Osteocyte (in vitro differentiated cells): ENCODE measurements at regions not wholly inside any gene's neighbourhood (a gene's known extent, or its start where the extent isn't known, plus 50 kb on each side); places are given as distances from the start of the nearest gene placed in this dataset.

Experiments
- DNase-seq: peaks from one replicate; pipeline ENCODE4 v3.0.0; 2021; ENCODE audit warnings: mixed read lengths; ENCODE audit not compliant: unreplicated experiment; ENCODE audit errors: extremely low spot score
- H3K27ac Mint-ChIP-seq: one replicate; pipeline ENCODE4 v1.8.0; 2021; ENCODE audit warnings: mild to moderate bottlenecking, mixed read lengths; ENCODE audit not compliant: unreplicated experiment
- H3K27me3 Mint-ChIP-seq: one replicate; pipeline ENCODE4 v1.8.0; 2021; ENCODE audit warnings: mixed read lengths; ENCODE audit not compliant: unreplicated experiment
- H3K36me3 Mint-ChIP-seq: one replicate; pipeline ENCODE4 v1.8.0; 2021; ENCODE audit warnings: mixed read lengths; ENCODE audit not compliant: unreplicated experiment
- H3K4me1 Mint-ChIP-seq: one replicate; pipeline ENCODE4 v1.8.0; 2021; ENCODE audit warnings: mixed read lengths; ENCODE audit not compliant: unreplicated experiment
- H3K4me3 Mint-ChIP-seq: one replicate; pipeline ENCODE4 v1.8.0; 2021; ENCODE audit warnings: mild to moderate bottlenecking, moderate library complexity, mixed read lengths; ENCODE audit not compliant: unreplicated experiment
- H3K9me3 Mint-ChIP-seq: one replicate; pipeline ENCODE4 v1.8.0; 2021; ENCODE audit warnings: mixed read lengths; ENCODE audit not compliant: unreplicated experiment
- CTCF ChIP-seq: fragments of 200-600 bp; sonication (generic); IDR thresholded peaks from 2 replicates; pipeline ENCODE4 v1.5.0; 2021; ENCODE audit warnings: antibody characterized with exemption, mild to moderate bottlenecking, moderate library complexity

DNA sequence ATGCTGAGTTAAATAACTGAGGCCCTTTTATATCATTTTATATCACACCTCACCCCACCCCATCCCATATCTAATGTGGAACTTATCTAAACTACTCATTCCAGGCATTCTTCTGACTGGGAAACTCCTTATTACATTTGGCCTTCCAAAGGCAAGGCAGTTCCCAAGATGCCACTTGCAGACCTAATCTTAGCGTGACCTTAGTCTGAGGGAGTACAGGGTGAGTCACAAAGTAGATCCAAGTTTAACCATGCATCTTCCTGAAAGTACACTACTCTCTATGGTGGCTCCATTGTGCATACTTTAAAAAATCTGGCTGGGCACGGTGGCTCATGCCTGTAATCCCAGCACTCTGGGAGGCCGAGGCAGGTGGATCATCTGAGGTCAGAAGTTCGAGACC is 353.6 kb upstream of the C1orf87 start:
- H3K27ac Mint-ChIP-seq: no peak overlapping the region

DNA sequence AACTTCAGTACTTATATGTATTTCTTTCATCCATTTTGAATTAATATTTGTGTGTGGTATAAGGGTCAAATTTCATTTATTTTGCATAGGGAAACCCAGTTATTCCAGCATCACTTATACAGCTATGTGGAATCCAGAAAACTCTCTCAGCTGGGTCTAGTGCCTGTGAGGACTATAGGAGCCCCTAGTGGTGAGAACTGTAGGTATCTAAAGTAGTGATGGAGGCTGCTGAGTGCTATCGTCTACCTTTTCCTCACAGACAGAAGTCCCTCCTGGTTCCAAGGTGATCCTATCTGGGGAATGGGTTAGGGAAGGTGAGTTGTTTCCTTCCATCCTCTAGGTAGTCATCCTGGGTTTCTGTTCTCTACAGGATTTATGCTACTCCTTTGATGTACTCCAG is 352.0 kb upstream of the C1orf87 start:
- Mint-ChIP-seq H3K4me3 (no peak overlapping the region), H3K4me1 (no peaks in the 10 kb centered on the region), H3K27ac (no peak overlapping the region), H3K9me3 (peaks cover 8% of the 10 kb centered on the region), H3K27me3 (no peaks in the 10 kb centered on the region), H3K36me3 (no peaks in the 10 kb centered on the region)
- DNase-seq: no peak
- TF ChIP-seq CTCF: peak; percentile 51

More for the DNA sequence above, 353.6 kb upstream of the C1orf87 start:
- no peak overlapping the region for H3K4me3 Mint-ChIP-seq
- H3K4me1 Mint-ChIP-seq: no peaks in the 10 kb centered on the region
- no peaks in the 10 kb centered on the region for H3K27me3 Mint-ChIP-seq
- DNase-seq: no peak
- TF ChIP-seq CTCF: no peak
- H3K9me3 Mint-ChIP-seq: peaks cover 3% of the 10 kb centered on the region
- H3K36me3 Mint-ChIP-seq: no peaks in the 10 kb centered on the region

GRCh38 chr1:60423146-60423780 is 349.7 kb upstream of the C1orf87 start:
- H3K4me1 Mint-ChIP-seq: no peaks in the 10 kb centered on the region

GRCh38 chr1:60421965-60422364 is 348.4 kb upstream of the C1orf87 start:
- Mint-ChIP-seq H3K36me3 (no peaks in the 10 kb centered on the region), H3K4me1 (no peaks in the 10 kb centered on the region), H3K27me3 (no peaks in the 10 kb centered on the region), H3K9me3 (peaks cover 8% of the 10 kb centered on the region), H3K4me3 (no peak overlapping the region), H3K27ac (no peak overlapping the region)
- no peak for TF ChIP-seq CTCF
- DNase-seq: no peak

More at GRCh38 chr1:60423146-60423780, 349.7 kb upstream of the C1orf87 start:
- Mint-ChIP-seq H3K36me3 (no peaks in the 10 kb centered on the region), H3K27ac (no peak overlapping the region), H3K4me3 (no peak overlapping the region), H3K27me3 (no peaks in the 10 kb centered on the region), H3K9me3 (peaks cover 8% of the 10 kb centered on the region)
- no peak for TF ChIP-seq CTCF
- no peak for DNase-seq

DNA sequence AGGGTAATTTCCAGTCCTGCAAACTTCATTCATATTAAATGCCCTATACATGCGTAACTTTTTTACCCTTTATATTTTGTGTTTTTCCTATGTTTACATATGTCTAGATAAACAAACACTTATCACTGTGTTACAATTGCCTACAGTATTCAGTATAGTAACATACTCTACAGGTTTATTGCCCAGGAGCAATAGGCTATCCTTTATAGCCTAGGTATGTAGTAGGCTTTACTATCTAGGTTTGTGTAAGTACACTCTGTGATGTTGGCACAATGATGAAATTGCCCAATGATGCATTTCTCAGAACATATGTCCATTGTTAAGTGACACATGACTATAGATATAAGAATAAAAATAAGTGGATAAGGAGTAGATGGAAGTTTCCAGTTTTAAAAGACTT is 345.5 kb upstream of the C1orf87 start:
- H3K27ac Mint-ChIP-seq: no peak overlapping the region
- H3K4me3 Mint-ChIP-seq: no peak overlapping the region
- no peak for DNase-seq
- no peak for TF ChIP-seq CTCF
- H3K27me3 Mint-ChIP-seq: no peaks in the 10 kb centered on the region
- peaks cover 8% of the 10 kb centered on the region for H3K9me3 Mint-ChIP-seq
- no peaks in the 10 kb centered on the region for H3K36me3 Mint-ChIP-seq
- no peaks in the 10 kb centered on the region for H3K4me1 Mint-ChIP-seq
